Activated naive CD4-positive, alpha-beta T cell treated with anti-CD3 and anti-CD28 coated beads, Interleukin-2, amount 50 U/mL, for 72 hours (primary cell): ENCODE measurements at regions not wholly inside any gene's neighbourhood (a gene's known extent, or its start where the extent isn't known, plus 50 kb on each side); places are given as distances from the start of the nearest gene placed in this dataset.
A peak's percentile ranks its signal among the peaks of the same experiment; 100 is the strongest.
"Not testable (repeated sequence)": the region's sequence is repeated elsewhere in the genome, so short reads cannot be mapped to it uniquely, and the experiment has no call there.

ENCODE experiments used
- ATAC-seq, 2 donors: fragments of 150-1000 bp; cut with Tn5 transposase; 2 replicates each; pipeline ENCODE4 v1.10.0; 2021; ENCODE audit warnings: mild to moderate bottlenecking in 2 of 2, moderate library complexity in 2 of 2
- DNase-seq, 2 donors: peaks; one replicate each; pipeline ENCODE4 v3.0.0; 2021 to 2022; ENCODE audit warnings: low spot score in 2 of 2
- H3K27ac Mint-ChIP-seq, 2 donors: one replicate each; pipeline ENCODE4 v1.8.0; 2022; ENCODE audit warnings: mild to moderate bottlenecking in 2 of 2, mixed read lengths in 2 of 2
- H3K36me3 Mint-ChIP-seq, 2 donors: one replicate each; pipeline ENCODE4 v1.8.0; 2022; ENCODE audit warnings: mixed read lengths in 2 of 2
- H3K9me3 Mint-ChIP-seq, 2 donors: one replicate each; pipeline ENCODE4 v1.8.0; 2022; ENCODE audit warnings: mixed read lengths in 2 of 2

DNA sequence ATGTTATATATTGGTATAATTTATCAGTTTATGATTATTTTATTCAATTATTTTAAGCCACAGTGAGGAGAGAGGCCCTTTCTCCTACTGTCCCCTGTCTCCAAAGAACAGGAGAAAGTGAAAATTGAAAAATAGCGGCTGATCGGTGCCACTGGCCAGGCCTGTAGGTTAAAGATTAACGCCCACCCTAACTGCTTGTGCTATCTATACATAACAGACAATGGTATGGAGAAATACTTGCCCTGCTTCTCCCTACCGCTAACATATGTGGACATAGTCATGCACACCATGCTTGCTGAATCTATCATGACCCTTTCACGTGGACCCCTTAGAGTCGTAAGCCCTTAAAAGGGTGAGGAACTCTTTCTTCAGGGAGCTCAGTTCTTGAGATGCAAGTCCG, 67.5 kb downstream of the EIF1AY start:
- no peak for ATAC-seq

DNA sequence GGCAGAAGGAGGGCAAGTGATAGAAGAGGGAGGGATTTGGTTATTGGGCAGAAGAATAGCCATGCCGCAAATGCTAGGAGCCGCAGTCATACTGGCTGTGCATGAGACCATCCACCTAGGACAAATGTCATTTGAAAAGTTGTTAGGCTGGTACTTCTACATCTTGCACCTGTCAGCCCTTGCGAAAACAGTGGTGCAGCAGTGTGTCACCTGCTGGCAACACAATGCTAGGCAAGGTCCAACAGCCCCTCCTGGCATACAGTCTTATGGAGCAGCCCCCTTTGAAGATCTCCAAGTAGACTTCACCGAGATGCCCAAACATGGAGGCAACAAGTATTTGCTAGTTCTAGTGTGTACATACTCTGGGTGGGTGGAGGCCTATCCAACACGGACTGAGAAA, 72.7 kb downstream of the EIF1AY start:
- Mint-ChIP-seq H3K27ac (no peak overlapping the region), H3K36me3 (no peaks in the 10 kb centered on the region), H3K9me3 (no peaks in the 10 kb centered on the region)
- ATAC-seq (peak in 1 of 2 donors; percentile 58), DNase-seq (peak in 1 of 2 donors; percentile 14)

More for the DNA sequence above, 67.5 kb downstream of the EIF1AY start:
- no peak for DNase-seq
- H3K36me3 Mint-ChIP-seq = no peaks in the 10 kb centered on the region
- H3K27ac Mint-ChIP-seq = no peak overlapping the region
- H3K9me3 Mint-ChIP-seq = peaks cover 3 to 7% of the 10 kb centered on the region in 2 donors

- not testable (repeated sequence) for H3K27ac Mint-ChIP-seq, ATAC-seq, H3K9me3 Mint-ChIP-seq, DNase-seq, H3K36me3 Mint-ChIP-seq
Measured at GRCh38 chrY:20648891-20649290, 73.3 kb downstream of the EIF1AY start.

DNA sequence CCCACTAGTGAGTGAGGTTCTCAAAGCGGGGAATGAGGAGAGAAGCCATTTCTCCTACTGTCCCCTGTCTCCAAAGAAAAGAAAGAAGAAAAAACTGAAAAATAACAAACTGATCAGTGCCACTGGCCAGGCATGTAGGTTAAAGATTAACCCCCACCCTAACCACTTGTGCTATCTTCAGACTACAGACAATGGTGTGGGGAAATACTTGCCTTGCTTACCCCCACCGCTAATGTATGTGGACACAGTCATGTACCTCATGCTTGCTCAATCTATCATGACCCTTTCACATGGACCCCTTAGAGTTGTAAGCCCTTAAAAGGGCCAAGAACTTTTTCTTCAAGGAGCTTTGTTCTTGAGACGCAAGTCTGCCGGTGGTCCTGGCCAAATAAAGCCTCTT, 75.9 kb downstream of the EIF1AY start:
- Mint-ChIP-seq H3K27ac (no peak overlapping the region), H3K36me3 (no peaks in the 10 kb centered on the region), H3K9me3 (no peaks in the 10 kb centered on the region)
- no peak for ATAC-seq
- no peak for DNase-seq

DNA sequence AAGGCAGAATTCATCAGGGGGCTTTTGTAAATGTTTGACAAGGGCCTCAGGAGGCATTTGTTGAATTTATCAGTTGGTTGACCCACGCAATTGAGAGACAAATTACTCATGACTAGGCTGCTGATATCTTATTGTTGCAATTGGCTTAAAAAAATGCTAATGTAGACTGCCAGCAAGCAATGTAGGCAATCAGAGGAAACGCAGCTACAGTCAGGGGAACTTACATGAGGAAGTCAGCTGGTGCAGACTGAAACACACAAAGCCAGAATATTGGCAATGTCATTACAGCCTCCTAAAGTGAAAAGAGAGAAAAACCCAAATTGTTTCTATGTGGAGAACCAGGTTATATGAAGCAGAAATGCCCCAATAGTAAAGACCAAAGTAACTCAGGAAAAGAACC, 83.9 kb downstream of the EIF1AY start:
- Mint-ChIP-seq H3K27ac (no peak overlapping the region), H3K9me3 (no peaks in the 10 kb centered on the region), H3K36me3 (no peaks in the 10 kb centered on the region)
- ATAC-seq = no peak
- no peak for DNase-seq

DNA sequence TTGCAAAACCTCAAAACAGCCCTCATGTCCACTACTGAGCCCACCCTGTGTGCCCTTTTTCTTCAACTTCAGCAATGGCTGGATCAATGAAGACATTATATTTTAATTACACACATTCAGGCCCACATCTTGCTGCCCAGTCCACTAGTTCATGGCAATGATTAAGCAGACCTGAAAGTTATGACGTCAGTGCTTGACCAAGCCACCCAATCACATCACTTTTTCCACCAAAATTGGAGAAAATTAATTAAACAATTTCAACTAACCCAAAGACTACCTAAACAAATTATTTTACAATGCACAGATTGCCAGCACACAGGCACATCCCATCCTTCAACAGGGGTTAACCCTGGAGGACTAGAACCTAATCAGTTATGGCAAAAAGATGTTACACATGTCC, 86.6 kb downstream of the EIF1AY start:
- no peak for ATAC-seq

DNA sequence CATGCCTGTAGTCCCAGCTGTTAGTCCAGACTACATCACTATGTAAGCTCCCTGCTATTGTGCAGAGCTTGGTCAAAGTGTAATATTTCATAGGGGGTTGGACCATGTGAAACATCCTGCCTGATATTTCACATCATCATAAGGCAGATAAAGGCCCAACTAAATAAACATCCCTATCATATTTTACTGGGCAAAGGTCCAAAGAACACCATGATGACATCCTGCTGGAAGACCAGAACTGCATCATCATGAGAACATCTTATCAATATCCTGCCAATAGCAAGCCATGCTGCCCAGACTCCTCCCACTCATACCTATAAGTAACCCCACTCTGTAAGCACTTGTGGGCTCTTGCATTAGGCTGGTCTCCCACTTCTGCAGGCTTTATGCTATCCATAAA, 88.6 kb downstream of the EIF1AY start:
- ATAC-seq (no peak), DNase-seq (no peak)
- Mint-ChIP-seq H3K36me3 (peaks cover 0 to 9% of the 10 kb centered on the region in 2 donors), H3K9me3 (peaks cover 6 to 12% of the 10 kb centered on the region in 2 donors), H3K27ac (no peak overlapping the region)

More for the DNA sequence above, 86.6 kb downstream of the EIF1AY start:
- peaks cover 0 to 5% of the 10 kb centered on the region in 2 donors for H3K9me3 Mint-ChIP-seq
- H3K36me3 Mint-ChIP-seq = no peaks in the 10 kb centered on the region
- DNase-seq = no peak
- no peak overlapping the region for H3K27ac Mint-ChIP-seq

DNA sequence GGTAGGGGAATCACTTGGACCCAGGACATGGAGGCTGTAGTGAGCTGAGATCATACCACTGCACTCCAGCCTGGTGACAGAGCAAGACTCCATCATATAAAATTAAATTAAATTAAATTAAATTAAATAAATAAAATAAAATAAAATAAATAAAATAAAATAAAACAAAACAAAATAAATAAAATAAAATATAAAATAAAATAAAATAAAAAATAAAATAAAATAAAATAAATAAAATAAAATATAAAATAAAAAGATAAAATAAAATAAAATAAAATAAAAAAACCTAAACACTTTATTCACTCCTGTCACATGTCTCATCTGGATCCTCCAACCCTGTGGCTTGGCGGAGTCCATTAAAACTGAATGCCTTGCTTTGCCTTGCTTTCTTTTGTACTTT, 89.8 kb downstream of the EIF1AY start:
- not testable (repeated sequence) for H3K36me3 Mint-ChIP-seq, H3K27ac Mint-ChIP-seq, ATAC-seq, DNase-seq
- H3K9me3 Mint-ChIP-seq = peaks cover 6 to 12% of the 10 kb centered on the region in 2 donors

- no peak for DNase-seq
- no peak for ATAC-seq
- peaks cover 5 to 17% of the 10 kb centered on the region in 2 donors for H3K9me3 Mint-ChIP-seq
- peaks cover 6% of the 10 kb centered on the region in 2 donors for H3K36me3 Mint-ChIP-seq
- no peak overlapping the region for H3K27ac Mint-ChIP-seq
Measured at GRCh38 chrY:20681935-20682334, 74.0 kb upstream of the RPS4Y2 start.

DNA sequence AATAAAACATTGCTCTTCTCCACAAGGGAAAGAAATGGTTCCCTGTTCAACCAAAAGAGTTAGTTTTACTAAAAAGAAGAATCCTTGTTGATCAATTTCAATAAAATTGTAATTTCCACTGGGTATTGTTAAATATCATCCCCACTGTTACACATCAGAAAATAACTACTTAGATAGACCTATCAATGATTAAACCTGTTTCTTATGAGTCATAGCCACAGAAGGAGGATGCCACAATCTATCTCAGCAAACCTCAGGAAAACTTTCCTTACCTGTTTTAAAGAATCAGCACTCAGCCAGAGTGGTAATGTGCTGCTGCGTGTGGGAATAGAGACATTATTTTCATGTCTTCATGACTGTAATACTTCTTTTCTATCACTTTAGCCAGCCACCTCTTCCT, 72.5 kb upstream of the RPS4Y2 start:
- Mint-ChIP-seq H3K36me3 (peaks cover 0 to 6% of the 10 kb centered on the region in 2 donors), H3K27ac (no peak overlapping the region), H3K9me3 (peaks cover 3 to 9% of the 10 kb centered on the region in 2 donors)
- no peak for DNase-seq
- no peak for ATAC-seq

- no peaks in the 10 kb centered on the region for H3K36me3 Mint-ChIP-seq
- DNase-seq (no peak), ATAC-seq (peak in 1 of 2 donors; percentile 28)
- H3K9me3 Mint-ChIP-seq = peaks cover 0 to 5% of the 10 kb centered on the region in 2 donors
- peak overlapping the region in 1 of 2 donors; percentile 11 for H3K27ac Mint-ChIP-seq
Measured at GRCh38 chrY:20686674-20687073, 69.2 kb upstream of the RPS4Y2 start.
